GM19193 (cell line): ENCODE measurements at regions not wholly inside any gene's neighbourhood (a gene's known extent, or its start where the extent isn't known, plus 50 kb on each side); places are given as distances from the start of the nearest gene placed in this dataset.

ENCODE experiments used
- POLR2A ChIP-seq: IDR thresholded peaks from 4 replicates; pipeline ENCODE4 v1.6.1; 2011; ENCODE audit not compliant: insufficient read depth, insufficient read length; ENCODE audit errors: extremely low read depth

- TF ChIP-seq POLR2A: no peak
These were observed 75.1 kb downstream of the LINGO1 start for GRCh38 chr15:77557564-77557963.

- no peak for TF ChIP-seq POLR2A
These were observed 75.6 kb downstream of the LINGO1 start for GRCh38 chr15:77557144-77557543.

GRCh38 chr15:77556622-77557021 lies 76.1 kb downstream of the LINGO1 start:
- no peak for TF ChIP-seq POLR2A

GRCh38 chr15:77555232-77555631 lies 77.5 kb downstream of the LINGO1 start:
- no peak for TF ChIP-seq POLR2A

GRCh38 chr15:77554306-77555080 lies 78.2 kb downstream of the LINGO1 start:
- TF ChIP-seq POLR2A: no peak

GRCh38 chr15:77553695-77554094 lies 79.0 kb downstream of the LINGO1 start:
- TF ChIP-seq POLR2A: no peak

GRCh38 chr15:77553257-77553656 lies 79.5 kb downstream of the LINGO1 start:
- TF ChIP-seq POLR2A: no peak

GRCh38 chr15:77552066-77552465 lies 80.6 kb downstream of the LINGO1 start:
- no peak for TF ChIP-seq POLR2A

- no peak for TF ChIP-seq POLR2A
These were observed 82.1 kb downstream of the LINGO1 start for GRCh38 chr15:77550301-77551251.

GRCh38 chr15:77549576-77550288 lies 83.0 kb downstream of the LINGO1 start:
- TF ChIP-seq POLR2A: no peak

- TF ChIP-seq POLR2A: no peak
These were observed 83.8 kb downstream of the LINGO1 start for GRCh38 chr15:77548589-77549557.

- no peak for TF ChIP-seq POLR2A
These were observed 84.7 kb downstream of the LINGO1 start for GRCh38 chr15:77547801-77548588.

GRCh38 chr15:77546870-77547269 lies 85.8 kb downstream of the LINGO1 start:
- no peak for TF ChIP-seq POLR2A
